ENCODE measurements at regions not wholly inside any gene's neighbourhood (a gene's known extent, or its start where the extent isn't known, plus 50 kb on each side); places are given as distances from the start of the nearest gene placed in this dataset.

- H3K27ac ChIP-seq: peak overlapping the region; percentile 58 to 76 (median 71)
Observed at GRCh38 chrX:39337451-39337850, 536.2 kb downstream of the MID1IP1 start.

GRCh38 chrX:39338583-39338982 is 537.3 kb downstream of the MID1IP1 start:
- intact Hi-C loops (cut with DNase I): loop anchor here (5.0 kb wide), 1 partner anchor 536 kb away; the partner anchor contains the start of gene MID1IP1

More at GRCh38 chrX:39337451-39337850, 536.2 kb downstream of the MID1IP1 start:
- H3K4me3 ChIP-seq: no peak overlapping the region
- no peaks in the 10 kb centered on the region for H3K27me3 ChIP-seq
- H3K4me1 ChIP-seq: peaks cover 0 to 16% (median 6%) of the 10 kb centered on the region in 4 donors
- H3K9me3 ChIP-seq: no peaks in the 10 kb centered on the region
- 76 to 77% methylated on average over 5 of the region's 5 CpGs for WGBS, 2 donors
- no peaks in the 10 kb centered on the region for H3K36me3 ChIP-seq
- no peak for DNase-seq
- intact Hi-C loops (cut with DNase I): loop anchor here (5.0 kb wide), 1 partner anchor 535 kb away; the partner anchor contains the start of gene MID1IP1
- TF ChIP-seq POLR2A (IDR thresholded peaks at IDR 0.05): no peak
- TF ChIP-seq CTCF (IDR thresholded peaks at IDR 0.05): no peak
- TF ChIP-seq POLR2AphosphoS5 (IDR thresholded peaks at IDR 0.05): no peak

GRCh38 chrX:39356119-39356807 is 555.0 kb downstream of the MID1IP1 start:
- no peaks in the 10 kb centered on the region for H3K4me1 ChIP-seq
- no peak for DNase-seq
- no peak for TF ChIP-seq POLR2A (IDR thresholded peaks at IDR 0.05)
- no peak for TF ChIP-seq CTCF (IDR thresholded peaks at IDR 0.05)
- no peaks in the 10 kb centered on the region for H3K9me3 ChIP-seq
- H3K27me3 ChIP-seq: no peaks in the 10 kb centered on the region
- H3K27ac ChIP-seq: no peak overlapping the region
- no peak overlapping the region for H3K4me3 ChIP-seq
- intact Hi-C loops (cut with DNase I): no loop called here
- 88 to 89% methylated on average over 5 of the region's 5 CpGs for WGBS, 2 donors
- H3K36me3 ChIP-seq: no peaks in the 10 kb centered on the region

More at GRCh38 chrX:39338583-39338982, 537.3 kb downstream of the MID1IP1 start:
- WGBS, 2 donors: 95% methylated on average over 2 of the region's 2 CpGs
- Histone ChIP-seq H3K4me1 (peaks cover 0 to 16% (median 6%) of the 10 kb centered on the region in 4 donors), H3K9me3 (no peaks in the 10 kb centered on the region), H3K4me3 (no peak overlapping the region), H3K27me3 (no peaks in the 10 kb centered on the region), H3K27ac (no peak overlapping the region), H3K36me3 (no peaks in the 10 kb centered on the region)
- no peak for DNase-seq
- TF ChIP-seq EP300 (IDR thresholded peaks at IDR 0.05) (no peak), POLR2A (IDR thresholded peaks at IDR 0.05) (no peak), POLR2AphosphoS5 (IDR thresholded peaks at IDR 0.05) (no peak), CTCF (IDR thresholded peaks at IDR 0.05) (no peak)

GRCh38 chrX:39360101-39360500 is 558.8 kb downstream of the MID1IP1 start:
- TF ChIP-seq CTCF (IDR thresholded peaks at IDR 0.05): no peak
- TF ChIP-seq EP300 (IDR thresholded peaks at IDR 0.05): no peak
- no peak for TF ChIP-seq POLR2AphosphoS5 (IDR thresholded peaks at IDR 0.05)
- TF ChIP-seq POLR2A (IDR thresholded peaks at IDR 0.05): no peak
- H3K4me3 ChIP-seq: no peak overlapping the region
- H3K36me3 ChIP-seq: no peaks in the 10 kb centered on the region
- H3K27me3 ChIP-seq: no peaks in the 10 kb centered on the region
- no peak overlapping the region for H3K27ac ChIP-seq
- no peaks in the 10 kb centered on the region for H3K4me1 ChIP-seq
- no peak for DNase-seq
- WGBS, 2 donors: 67 to 82% methylated on average over 1 of the region's 1 CpG
- no peaks in the 10 kb centered on the region for H3K9me3 ChIP-seq
- intact Hi-C loops (cut with DNase I): no loop called here

- Histone ChIP-seq H3K4me1 (no peaks in the 10 kb centered on the region), H3K36me3 (no peaks in the 10 kb centered on the region), H3K4me3 (no peak overlapping the region), H3K27ac (no peak overlapping the region), H3K9me3 (no peaks in the 10 kb centered on the region), H3K27me3 (no peaks in the 10 kb centered on the region)
- DNase-seq: no peak
- no peak for TF ChIP-seq POLR2A (IDR thresholded peaks at IDR 0.05)
- TF ChIP-seq POLR2AphosphoS5 (IDR thresholded peaks at IDR 0.05): no peak
- no peak for TF ChIP-seq EP300 (IDR thresholded peaks at IDR 0.05)
- no peak for TF ChIP-seq CTCF (IDR thresholded peaks at IDR 0.05)
- intact Hi-C loops (cut with DNase I): no loop called here
Observed at GRCh38 chrX:39361736-39362135, 560.5 kb downstream of the MID1IP1 start.
